Epithelial cell of esophagus (primary cell): ENCODE measurements at regions not wholly inside any gene's neighbourhood (a gene's known extent, or its start where the extent isn't known, plus 50 kb on each side); places are given as distances from the start of the nearest gene placed in this dataset.

Experiments
- DNase-seq: peaks from one replicate; pipeline ENCODE4 v3.0.0; 2010; ENCODE audit warnings: low read depth
- H3K4me3 ChIP-seq: 2 replicates; pipeline ENCODE4 v1.5.1; 2011; ENCODE audit warnings: mild to moderate bottlenecking, low read length, control low read depth
- TF ChIP-seq, protein P1 (sequence below): IDR thresholded peaks from 2 replicates; pipeline ENCODE4 v1.5.1; 2011; ENCODE audit warnings: low read depth, mild to moderate bottlenecking, low read length, control low read depth, inconsistent platforms; ENCODE audit not compliant: insufficient read depth; ENCODE audit errors: missing control alignments

DNA sequence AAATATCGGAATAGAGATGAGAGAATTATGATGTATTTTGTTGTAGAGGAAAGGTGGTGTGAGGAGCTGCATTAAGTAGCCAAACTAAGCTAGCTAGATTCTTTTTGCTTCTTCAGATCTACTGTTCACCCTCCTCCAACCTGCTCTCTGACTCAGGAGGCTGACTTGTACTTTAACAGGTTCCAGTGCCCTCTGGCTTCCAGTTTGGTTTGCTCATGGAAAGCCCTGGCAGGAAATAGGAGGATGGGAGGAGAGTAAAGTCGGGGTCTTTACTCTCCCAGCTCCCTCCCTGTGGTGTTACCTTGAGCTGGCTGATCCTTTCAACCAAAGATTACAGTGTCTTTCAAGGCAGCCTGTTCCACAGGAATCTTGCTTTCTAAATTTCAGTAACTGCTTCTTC is 277.0 kb upstream of the EDA2R start:
- TF ChIP-seq, protein P1, sequence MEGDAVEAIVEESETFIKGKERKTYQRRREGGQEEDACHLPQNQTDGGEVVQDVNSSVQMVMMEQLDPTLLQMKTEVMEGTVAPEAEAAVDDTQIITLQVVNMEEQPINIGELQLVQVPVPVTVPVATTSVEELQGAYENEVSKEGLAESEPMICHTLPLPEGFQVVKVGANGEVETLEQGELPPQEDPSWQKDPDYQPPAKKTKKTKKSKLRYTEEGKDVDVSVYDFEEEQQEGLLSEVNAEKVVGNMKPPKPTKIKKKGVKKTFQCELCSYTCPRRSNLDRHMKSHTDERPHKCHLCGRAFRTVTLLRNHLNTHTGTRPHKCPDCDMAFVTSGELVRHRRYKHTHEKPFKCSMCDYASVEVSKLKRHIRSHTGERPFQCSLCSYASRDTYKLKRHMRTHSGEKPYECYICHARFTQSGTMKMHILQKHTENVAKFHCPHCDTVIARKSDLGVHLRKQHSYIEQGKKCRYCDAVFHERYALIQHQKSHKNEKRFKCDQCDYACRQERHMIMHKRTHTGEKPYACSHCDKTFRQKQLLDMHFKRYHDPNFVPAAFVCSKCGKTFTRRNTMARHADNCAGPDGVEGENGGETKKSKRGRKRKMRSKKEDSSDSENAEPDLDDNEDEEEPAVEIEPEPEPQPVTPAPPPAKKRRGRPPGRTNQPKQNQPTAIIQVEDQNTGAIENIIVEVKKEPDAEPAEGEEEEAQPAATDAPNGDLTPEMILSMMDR: no peak
- H3K4me3 ChIP-seq: no peak overlapping the region
- peak; percentile 1 for DNase-seq

DNA sequence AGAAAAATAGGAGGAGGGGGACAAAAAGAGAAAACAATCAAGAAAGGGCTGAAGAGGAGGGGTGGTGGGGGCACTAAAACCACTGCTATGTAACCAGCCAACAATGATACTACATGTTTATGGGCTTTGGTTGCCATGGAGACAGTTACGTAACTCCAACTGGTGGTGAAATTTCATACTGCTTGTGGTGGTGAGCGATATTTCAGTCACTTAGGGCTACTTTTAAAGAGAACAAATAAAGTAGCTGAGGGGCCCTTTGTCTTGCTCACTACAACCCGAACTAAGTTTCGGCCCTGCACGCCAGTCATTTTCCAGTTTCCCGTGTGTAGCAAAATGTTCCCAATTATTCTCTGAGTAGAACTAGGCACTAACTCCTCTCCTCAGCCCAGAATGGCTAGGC is 275.2 kb upstream of the EDA2R start:
- TF ChIP-seq, protein P1: no peak

DNA sequence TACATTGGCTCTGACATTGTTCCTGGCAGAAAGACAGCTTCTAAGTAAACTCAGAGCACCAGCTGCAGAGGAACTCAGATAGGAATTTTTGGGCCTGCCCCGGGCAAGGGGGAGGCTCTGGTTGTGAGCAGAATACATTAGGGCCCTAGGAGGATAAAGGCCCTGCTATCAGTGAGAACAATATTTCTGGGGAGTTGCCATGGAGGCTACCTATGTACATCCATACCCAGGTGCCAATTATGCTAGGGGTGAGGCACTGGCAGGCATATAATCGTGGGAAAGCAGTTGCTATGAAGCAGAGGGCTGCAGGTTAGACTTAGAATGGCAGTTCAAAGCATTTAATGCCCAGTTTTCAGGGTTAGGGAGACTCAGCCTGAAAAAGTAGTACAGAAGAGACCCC is 273.5 kb upstream of the EDA2R start:
- TF ChIP-seq, protein P1: no peak
- no peak overlapping the region for H3K4me3 ChIP-seq
- DNase-seq: no peak

More for the DNA sequence above, 275.2 kb upstream of the EDA2R start:
- peak; percentile 24 for DNase-seq
- H3K4me3 ChIP-seq: no peak overlapping the region

DNA sequence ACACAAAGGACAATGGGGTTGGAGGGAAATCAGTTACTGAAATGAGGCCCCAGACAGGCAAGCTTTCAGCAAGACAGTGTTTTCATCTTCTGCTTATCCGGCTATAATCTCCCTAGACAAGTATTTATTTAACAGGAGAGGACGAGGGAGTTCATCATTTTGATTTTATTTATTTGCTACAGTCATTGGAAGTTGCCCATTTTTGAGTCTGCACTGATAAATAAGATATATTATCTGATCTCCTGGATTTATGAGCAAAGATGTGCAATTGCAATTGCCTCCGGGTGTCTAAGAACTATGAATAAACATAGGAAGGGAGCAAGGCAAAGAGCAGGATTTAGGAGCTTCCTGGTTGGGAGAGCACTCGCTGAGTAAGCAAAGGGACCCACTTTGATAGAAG is 263.2 kb upstream of the EDA2R start:
- TF ChIP-seq, protein P1: no peak

DNA sequence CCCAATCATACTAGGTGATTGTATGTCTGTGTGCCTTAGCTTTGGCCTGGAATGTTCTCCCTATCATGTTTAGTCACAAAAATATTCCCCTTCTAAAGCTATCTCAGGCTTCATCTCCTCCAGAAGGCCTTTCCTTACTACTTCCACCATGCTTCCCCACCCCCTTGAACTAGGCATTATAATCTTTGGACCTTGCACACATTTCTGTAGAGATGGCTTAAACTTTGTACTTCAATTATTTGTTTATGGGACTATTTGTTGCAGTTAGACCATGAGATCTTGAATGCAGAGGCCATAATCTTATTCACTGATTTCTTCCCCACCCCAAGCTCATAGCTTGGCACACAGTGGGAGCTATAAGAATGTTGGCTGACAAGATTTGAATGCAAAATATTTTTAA is 262.0 kb upstream of the EDA2R start:
- TF ChIP-seq, protein P1: no peak
- no peak overlapping the region for H3K4me3 ChIP-seq
- DNase-seq: no peak

More for the DNA sequence above, 263.2 kb upstream of the EDA2R start:
- H3K4me3 ChIP-seq: no peak overlapping the region
- no peak for DNase-seq

DNA sequence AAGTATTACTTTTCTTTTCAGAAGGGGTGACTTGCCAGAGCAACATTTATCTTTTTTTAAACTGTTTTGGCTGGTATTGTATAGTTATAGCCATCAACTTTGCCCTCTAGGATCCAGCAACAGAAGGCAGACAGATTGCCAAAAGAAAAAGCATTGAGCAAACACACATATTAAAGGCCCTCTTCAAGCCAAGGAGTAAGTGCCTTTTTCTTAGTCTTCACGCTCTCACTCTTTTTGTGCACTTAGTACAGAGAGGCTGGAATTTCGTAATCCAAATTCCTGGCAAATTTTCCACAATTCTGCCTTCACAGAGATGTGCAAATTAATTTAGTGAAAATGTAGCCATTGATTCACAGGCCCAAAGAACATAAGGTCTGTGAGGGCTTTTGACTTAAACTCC is 253.1 kb upstream of the EDA2R start:
- no peak overlapping the region for H3K4me3 ChIP-seq
- TF ChIP-seq, protein P1: no peak
- DNase-seq: no peak

DNA sequence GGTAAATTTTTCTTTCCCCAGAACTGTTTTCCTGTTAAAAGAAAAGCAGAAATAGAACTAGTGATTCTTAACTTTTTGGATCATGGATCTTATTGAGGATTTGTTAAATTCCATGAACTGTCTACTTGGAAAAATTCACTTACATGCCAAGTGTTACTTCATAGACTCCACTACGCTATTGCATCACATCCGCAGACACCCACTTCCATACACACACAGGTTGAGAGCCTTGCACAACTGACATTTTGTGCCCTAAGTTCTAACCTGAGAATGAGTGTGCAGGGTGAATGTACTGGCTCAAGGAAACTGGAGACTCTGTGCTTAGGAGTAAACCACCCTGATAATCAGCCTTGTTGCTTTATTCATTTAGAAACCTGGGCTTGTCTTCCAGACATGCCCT is 250.5 kb upstream of the EDA2R start:
- no peak overlapping the region for H3K4me3 ChIP-seq
- no peak for DNase-seq
- TF ChIP-seq, protein P1: no peak
